ENCODE measurements at regions not wholly inside any gene's neighbourhood (a gene's known extent, or its start where the extent isn't known, plus 50 kb on each side); places are given as distances from the start of the nearest gene placed in this dataset.

- peak; percentile 36 for DNase-seq (ENCODE audit: low spot score)
- Histone ChIP-seq H3K4me3 (no peak overlapping the region), H3K36me3 (no peaks in the 10 kb centered on the region), H3K27ac (no peak overlapping the region), H3K4me1 (no peaks in the 10 kb centered on the region), H3K9me3 (no peaks in the 10 kb centered on the region), H3K27me3 (no peaks in the 10 kb centered on the region)
- no peak for TF ChIP-seq CTCF (IDR thresholded peaks at IDR 0.05)
Observed at GRCh38 chr19:29324291-29324680, 111.3 kb upstream of the UQCRFS1 start.

GRCh38 chr19:29324717-29325116 lies 111.8 kb upstream of the UQCRFS1 start:
- H3K36me3 ChIP-seq, result no peaks in the 10 kb centered on the region
- peak; percentile 5 for DNase-seq (ENCODE audit: low spot score)
- no peak overlapping the region for H3K4me3 ChIP-seq
- H3K27me3 ChIP-seq, result no peaks in the 10 kb centered on the region
- no peaks in the 10 kb centered on the region for H3K4me1 ChIP-seq
- H3K9me3 ChIP-seq, result no peaks in the 10 kb centered on the region
- no peak overlapping the region for H3K27ac ChIP-seq
- no peak for TF ChIP-seq CTCF (IDR thresholded peaks at IDR 0.05)

GRCh38 chr19:29325241-29325975 lies 112.5 kb upstream of the UQCRFS1 start:
- H3K9me3 ChIP-seq, result no peaks in the 10 kb centered on the region
- no peaks in the 10 kb centered on the region for H3K4me1 ChIP-seq
- H3K27me3 ChIP-seq, result no peaks in the 10 kb centered on the region
- H3K36me3 ChIP-seq, result no peaks in the 10 kb centered on the region
- no peak overlapping the region for H3K4me3 ChIP-seq
- no peak overlapping the region for H3K27ac ChIP-seq
- no peak for TF ChIP-seq CTCF (IDR thresholded peaks at IDR 0.05)
- peak; percentile 26 for DNase-seq (ENCODE audit: low spot score)

GRCh38 chr19:29326351-29326750 lies 113.4 kb upstream of the UQCRFS1 start:
- DNase-seq (ENCODE audit: low spot score), result peak; percentile 16

GRCh38 chr19:29326849-29327840 lies 114.2 kb upstream of the UQCRFS1 start:
- TF ChIP-seq CTCF (IDR thresholded peaks at IDR 0.05), result no peak
- peak; percentile 28 for DNase-seq (ENCODE audit: low spot score)
- Histone ChIP-seq H3K27me3 (no peaks in the 10 kb centered on the region), H3K36me3 (no peaks in the 10 kb centered on the region), H3K4me1 (no peaks in the 10 kb centered on the region), H3K9me3 (no peaks in the 10 kb centered on the region), H3K27ac (no peak overlapping the region), H3K4me3 (no peak overlapping the region)

More at GRCh38 chr19:29326351-29326750, 113.4 kb upstream of the UQCRFS1 start:
- Histone ChIP-seq H3K4me3 (no peak overlapping the region), H3K27me3 (no peaks in the 10 kb centered on the region), H3K36me3 (no peaks in the 10 kb centered on the region), H3K4me1 (no peaks in the 10 kb centered on the region), H3K27ac (no peak overlapping the region), H3K9me3 (no peaks in the 10 kb centered on the region)
- TF ChIP-seq CTCF (IDR thresholded peaks at IDR 0.05), result no peak
